Nephron progenitor cell (in vitro differentiated cells): ENCODE measurements at regions not wholly inside any gene's neighbourhood (a gene's known extent, or its start where the extent isn't known, plus 50 kb on each side); places are given as distances from the start of the nearest gene placed in this dataset.

Experiments
- DNase-seq: peaks from one replicate; pipeline ENCODE4 v3.0.0; 2021
- H3K27ac Mint-ChIP-seq: 2 replicates; pipeline ENCODE4 v1.8.0; 2021; ENCODE audit warnings: mild to moderate bottlenecking, moderate library complexity, mixed read lengths
- H3K27me3 Mint-ChIP-seq: 2 replicates; pipeline ENCODE4 v1.8.0; 2021; ENCODE audit warnings: mild to moderate bottlenecking, low read depth, mixed read lengths; ENCODE audit not compliant: poor library complexity
- H3K36me3 Mint-ChIP-seq: 2 replicates; pipeline ENCODE4 v1.8.0; 2021; ENCODE audit warnings: low read depth, mixed read lengths
- H3K4me1 Mint-ChIP-seq: 2 replicates; pipeline ENCODE4 v1.8.0; 2021; ENCODE audit warnings: mixed read lengths
- H3K4me3 Mint-ChIP-seq: 2 replicates; pipeline ENCODE4 v1.8.0; 2021; ENCODE audit warnings: mild to moderate bottlenecking, moderate library complexity, mixed read lengths
- H3K9me3 Mint-ChIP-seq: 2 replicates; pipeline ENCODE4 v1.8.0; 2021; ENCODE audit warnings: mild to moderate bottlenecking, moderate library complexity, mixed read lengths
- CTCF ChIP-seq: fragments of 200-600 bp; sonication (generic); IDR thresholded peaks from 2 replicates; pipeline ENCODE4 v1.5.0; 2021; ENCODE audit warnings: antibody characterized with exemption

- Mint-ChIP-seq H3K27ac (no peak overlapping the region), H3K27me3 (peaks cover 4% of the 10 kb centered on the region), H3K4me3 (no peak overlapping the region), H3K4me1 (peaks cover 24% of the 10 kb centered on the region), H3K9me3 (no peaks in the 10 kb centered on the region), H3K36me3 (no peaks in the 10 kb centered on the region)
- no peak for TF ChIP-seq CTCF
- DNase-seq: no peak
These were observed 173.4 kb upstream of the NR3C1 start for GRCh38 chr5:143576711-143577484.

GRCh38 chr5:143575286-143575685 lies 171.8 kb upstream of the NR3C1 start:
- Mint-ChIP-seq H3K36me3 (no peaks in the 10 kb centered on the region), H3K4me1 (peaks cover 31% of the 10 kb centered on the region), H3K9me3 (no peaks in the 10 kb centered on the region), H3K4me3 (no peak overlapping the region), H3K27ac (no peak overlapping the region), H3K27me3 (peaks cover 4% of the 10 kb centered on the region)
- no peak for DNase-seq
- no peak for TF ChIP-seq CTCF

- peaks cover 31% of the 10 kb centered on the region for H3K4me1 Mint-ChIP-seq
These were observed 170.8 kb upstream of the NR3C1 start for GRCh38 chr5:143574236-143574635.

GRCh38 chr5:143573568-143574170 lies 170.2 kb upstream of the NR3C1 start:
- Mint-ChIP-seq H3K27ac (peak overlapping the region; percentile 89), H3K27me3 (peaks cover 4% of the 10 kb centered on the region), H3K9me3 (no peaks in the 10 kb centered on the region), H3K36me3 (no peaks in the 10 kb centered on the region), H3K4me1 (peaks cover 31% of the 10 kb centered on the region), H3K4me3 (no peak overlapping the region)
- TF ChIP-seq CTCF: no peak
- DNase-seq: no peak

More at GRCh38 chr5:143574236-143574635, 170.8 kb upstream of the NR3C1 start:
- Mint-ChIP-seq H3K27me3 (peaks cover 4% of the 10 kb centered on the region), H3K27ac (no peak overlapping the region), H3K4me3 (no peak overlapping the region), H3K36me3 (no peaks in the 10 kb centered on the region), H3K9me3 (no peaks in the 10 kb centered on the region)
- no peak for DNase-seq
- TF ChIP-seq CTCF: no peak

GRCh38 chr5:143572671-143573070 lies 169.2 kb upstream of the NR3C1 start:
- TF ChIP-seq CTCF: no peak
- DNase-seq: no peak
- no peak overlapping the region for H3K27ac Mint-ChIP-seq
- peaks cover 4% of the 10 kb centered on the region for H3K27me3 Mint-ChIP-seq
- no peak overlapping the region for H3K4me3 Mint-ChIP-seq
- H3K36me3 Mint-ChIP-seq: no peaks in the 10 kb centered on the region
- H3K4me1 Mint-ChIP-seq: peaks cover 31% of the 10 kb centered on the region
- H3K9me3 Mint-ChIP-seq: no peaks in the 10 kb centered on the region
